NCI-H82 treated with DMSO at 0.1 percent for 48 hours (cell line): ENCODE measurements at regions not wholly inside any gene's neighbourhood (a gene's known extent, or its start where the extent isn't known, plus 50 kb on each side); places are given as distances from the start of the nearest gene placed in this dataset.

Experiments
- DNase-seq: peaks from one replicate; lab custom pipeline; 2025; ENCODE audit not compliant: unreplicated experiment; lab: John Stamatoyannopoulos, UW

DNA sequence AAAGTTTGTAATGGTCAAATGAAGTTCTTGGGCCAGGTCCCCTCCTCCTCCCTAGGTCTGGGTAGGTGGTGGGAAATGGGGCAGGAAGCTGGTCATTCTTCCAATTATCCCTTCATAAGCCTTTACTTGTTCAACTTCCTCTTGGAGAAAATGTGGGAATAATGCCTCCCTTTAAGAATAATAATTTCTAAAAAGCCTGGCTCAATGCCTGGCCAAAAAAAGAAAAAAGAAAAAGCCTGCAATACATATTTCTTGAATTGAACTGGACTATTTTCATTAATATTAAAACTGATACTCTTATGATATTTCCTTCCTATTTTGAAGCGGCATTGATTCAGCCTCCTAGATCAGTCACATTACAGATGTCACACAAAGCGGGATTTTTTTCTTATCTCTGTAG is 600.9 kb downstream of the CCDC171 start:
- no peak for DNase-seq

DNA sequence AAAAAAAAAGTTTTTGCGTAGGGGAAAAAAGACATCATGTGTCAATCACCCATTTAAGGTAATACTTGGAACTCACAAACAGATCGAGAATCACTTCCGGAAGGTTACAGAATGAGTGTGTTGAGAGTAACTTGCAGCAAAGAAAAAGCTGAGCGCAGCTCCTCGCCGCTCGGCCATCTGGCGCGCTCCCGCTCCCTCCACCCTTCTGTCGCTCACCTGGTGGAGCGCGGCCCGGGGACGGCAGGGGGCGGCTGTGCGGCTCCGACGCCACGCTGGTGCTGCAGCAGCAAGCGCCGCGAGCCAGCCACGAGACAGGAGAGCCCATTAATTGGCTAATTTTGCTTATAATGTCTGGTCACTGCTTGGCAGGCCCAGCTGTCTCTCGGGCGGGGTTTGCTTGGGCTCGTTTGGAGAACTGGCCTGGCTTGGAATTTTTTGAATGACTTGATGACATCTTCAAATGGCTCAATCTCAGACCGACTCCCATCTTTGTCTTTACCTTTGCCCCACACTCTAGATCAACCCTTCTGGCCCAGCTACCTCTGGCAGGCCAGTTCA is 601.8 kb downstream of the CCDC171 start:
- peak; percentile 33 for DNase-seq

DNA sequence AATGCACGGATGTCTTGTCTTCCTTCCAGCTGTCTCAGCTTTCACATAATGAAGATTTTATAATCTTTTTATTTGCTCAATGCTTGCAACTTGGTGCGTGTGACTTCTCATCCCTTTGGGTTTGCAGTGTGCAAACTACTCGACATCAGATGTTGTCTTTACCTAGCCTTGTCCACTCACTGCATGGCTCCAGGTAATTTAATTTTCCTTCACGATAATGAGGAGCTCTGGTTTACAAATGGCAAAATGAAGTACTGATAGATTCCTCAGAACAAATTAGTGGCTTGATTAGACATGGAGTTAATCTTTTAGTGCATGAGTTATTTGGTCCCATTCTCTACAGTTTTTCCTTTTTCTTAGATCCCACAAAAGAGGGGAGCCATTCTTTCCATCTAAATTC is 603.0 kb downstream of the CCDC171 start:
- no peak for DNase-seq

DNA sequence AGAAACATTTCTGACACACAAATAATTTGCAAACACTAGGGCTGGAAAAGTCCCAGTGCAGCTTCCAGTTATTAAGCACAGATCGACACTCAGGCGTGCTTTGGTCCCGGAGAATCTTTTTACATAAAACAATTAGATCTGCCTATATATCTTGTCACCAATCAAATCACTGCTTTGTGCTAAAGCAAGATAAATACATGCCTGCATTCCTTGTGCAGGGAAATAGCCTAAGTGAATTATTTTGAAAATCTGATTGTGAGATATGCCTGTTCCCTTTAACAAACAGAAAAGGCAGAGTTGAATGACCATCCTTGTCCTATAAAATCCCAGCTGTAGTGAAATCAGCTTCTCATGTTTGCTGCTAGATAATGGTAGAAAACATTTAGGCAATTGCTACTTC is 604.4 kb downstream of the CCDC171 start:
- DNase-seq, result no peak

DNA sequence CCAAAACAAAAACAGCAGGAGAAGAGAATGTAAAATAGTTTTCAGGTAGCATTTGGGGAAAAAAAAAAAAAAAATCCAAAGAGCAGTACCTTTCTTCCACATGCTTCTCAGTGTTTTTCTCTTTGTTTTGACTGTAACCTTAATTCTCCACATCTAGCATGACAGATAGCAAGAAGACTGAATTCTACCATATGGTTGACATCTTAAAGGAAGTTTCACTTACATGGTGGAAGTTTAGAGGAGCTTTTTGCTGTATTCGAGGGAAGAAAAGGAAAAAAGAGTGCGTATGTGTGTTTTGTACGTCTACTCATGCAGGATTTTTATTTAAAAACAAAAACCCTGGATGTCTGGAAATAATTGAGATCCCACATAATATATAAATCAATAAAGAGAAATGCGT is 604.8 kb downstream of the CCDC171 start:
- DNase-seq, result no peak

DNA sequence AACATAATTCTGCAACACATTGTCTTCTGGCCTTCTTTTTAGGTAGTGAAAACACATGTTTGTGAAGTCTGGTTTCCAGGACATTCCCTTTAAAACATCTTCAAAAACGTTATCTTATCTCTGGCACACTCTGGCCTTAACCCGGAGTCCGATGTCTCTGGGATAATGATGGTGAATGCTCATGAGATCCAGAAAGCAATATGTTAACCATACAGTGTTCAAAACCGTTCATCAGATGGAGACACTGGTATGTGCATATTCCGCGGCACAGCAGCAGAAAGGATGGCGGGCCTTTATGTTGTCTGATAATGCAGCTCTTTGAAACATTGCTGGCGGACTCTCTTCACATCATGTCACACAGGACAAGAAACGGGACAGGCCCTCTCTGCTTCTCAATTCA is 605.2 kb downstream of the CCDC171 start:
- DNase-seq, result no peak

DNA sequence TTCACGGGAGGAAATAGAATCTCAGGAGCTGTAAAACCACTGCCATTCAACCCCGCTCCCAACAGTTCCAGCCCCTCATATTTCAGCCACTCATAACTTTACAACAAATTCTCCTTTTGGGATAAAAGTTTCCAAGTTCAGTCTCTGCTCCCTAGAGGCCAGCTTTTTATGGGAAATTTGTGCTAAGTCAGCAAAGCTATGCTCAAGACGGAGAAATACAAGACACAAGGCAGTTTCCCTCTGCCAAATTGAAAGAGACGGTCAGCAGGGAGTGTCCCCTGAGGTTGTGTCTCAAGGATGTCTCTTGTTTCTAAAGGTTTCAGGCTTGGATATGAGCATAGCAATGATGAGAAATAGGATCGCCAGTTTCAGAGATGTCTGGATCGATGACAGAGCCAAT is 608.6 kb downstream of the CCDC171 start:
- DNase-seq, result no peak

DNA sequence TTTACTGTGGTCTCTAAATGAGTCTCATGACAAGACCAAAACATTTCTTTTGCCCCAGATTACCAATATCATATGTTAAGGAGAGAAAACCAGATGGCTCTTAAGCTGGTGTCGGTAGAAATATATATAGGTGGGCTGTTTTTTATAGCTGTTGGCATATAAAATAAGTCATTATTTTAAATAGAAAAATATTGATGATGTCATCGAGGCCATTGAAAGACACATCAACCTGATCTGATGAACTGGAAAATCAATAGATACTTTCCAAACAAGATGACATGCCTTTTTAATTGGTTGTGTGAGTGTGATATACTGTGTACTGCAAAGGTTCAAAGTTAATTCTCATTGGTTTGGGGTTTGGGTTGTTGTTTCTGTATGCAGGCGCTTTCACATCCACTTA is 617.3 kb downstream of the CCDC171 start:
- DNase-seq, result no peak

DNA sequence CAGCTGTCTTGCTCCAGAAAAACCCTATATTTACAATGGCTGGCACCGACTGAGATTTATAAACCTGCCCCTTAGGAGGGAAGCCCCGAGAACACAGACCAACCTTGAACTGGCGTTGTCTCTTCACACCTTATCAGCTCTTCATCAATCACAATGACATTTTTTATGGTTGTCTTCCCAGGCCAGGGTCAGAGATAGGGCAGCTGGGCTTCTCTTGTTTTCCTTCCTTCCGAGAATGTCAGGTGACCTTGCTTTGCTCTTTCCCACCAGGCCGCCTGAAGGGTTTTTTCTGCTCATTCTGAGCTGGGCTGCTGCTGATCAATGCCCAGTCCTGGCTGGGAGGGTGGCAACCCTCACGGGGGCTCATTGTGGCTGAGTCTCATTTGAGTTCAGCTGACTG is 619.1 kb downstream of the CCDC171 start:
- DNase-seq, result no peak

DNA sequence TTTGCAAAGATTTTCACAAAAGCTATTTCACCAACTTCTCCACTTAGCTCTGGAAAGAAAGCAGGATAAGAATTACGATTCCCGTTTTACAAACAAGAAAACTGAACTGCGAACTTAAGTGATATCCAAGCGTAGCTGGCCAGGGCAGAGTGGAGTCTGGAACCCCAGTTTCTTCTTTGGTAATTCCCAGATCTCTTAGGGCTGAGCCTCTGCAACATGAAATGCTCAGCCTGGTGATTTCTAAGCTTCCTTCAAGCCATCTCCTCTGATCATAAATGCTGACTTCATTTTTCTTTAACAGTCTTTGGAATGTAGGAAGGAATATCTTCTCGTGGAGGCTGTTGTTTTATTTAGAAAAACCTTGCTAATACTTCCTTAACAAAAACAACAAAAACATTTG is 620.0 kb downstream of the CCDC171 start:
- DNase-seq, result no peak

DNA sequence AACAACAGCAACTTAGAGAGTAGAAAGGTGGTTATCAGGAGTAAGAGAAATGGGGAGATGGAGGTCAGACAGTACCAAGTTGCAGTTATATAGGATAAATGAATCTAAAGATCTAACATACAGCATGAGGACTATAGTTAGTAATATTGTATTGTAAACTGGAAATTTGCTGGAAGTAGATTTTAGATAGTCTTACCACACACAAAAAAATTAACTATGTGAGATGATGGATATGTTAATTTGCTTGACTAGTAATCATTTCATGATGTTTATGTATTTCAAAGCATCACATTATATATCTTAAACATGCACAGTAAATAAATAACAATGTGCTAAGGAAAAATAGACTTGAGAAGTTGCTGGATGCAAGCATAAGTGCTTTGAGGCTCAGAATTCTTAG is 622.1 kb downstream of the CCDC171 start:
- no peak for DNase-seq

DNA sequence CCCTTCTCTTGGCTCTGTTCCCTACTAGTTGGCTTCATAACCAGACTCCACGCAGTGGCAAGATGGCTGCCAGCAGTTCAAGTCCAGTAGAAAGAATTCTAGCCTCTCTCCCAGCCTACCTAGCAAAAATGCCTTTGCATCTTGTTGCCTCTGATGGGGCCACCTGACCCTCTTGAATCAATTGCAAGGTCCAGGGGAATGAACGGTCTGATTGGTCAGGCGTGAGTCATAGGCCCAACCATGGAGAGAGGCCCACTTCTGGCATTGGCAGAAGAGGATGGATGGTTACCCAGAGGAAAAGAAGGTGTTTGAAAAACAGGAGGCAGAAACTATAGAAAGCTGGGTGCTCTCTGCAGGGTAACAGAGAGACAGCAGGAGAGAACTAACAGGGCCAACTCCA is 622.6 kb downstream of the CCDC171 start:
- no peak for DNase-seq

DNA sequence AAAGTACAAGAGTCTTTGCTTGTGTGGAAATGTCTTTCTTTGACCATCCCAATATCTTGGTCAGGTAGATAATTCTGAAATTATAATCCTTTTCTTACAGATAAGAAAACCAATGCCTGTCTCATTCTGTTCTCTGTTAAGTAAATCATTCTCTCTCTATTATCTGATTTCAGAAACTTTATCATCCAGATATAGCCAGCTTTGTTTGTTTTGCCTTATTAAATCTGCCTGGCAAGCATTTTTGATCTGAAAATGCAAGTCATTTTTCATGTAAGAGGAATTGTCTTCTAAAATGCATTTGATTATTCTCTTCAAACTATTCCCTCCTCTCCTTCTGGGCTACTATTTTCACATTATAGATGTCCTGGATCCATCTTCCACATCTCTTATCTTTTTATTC is 625.5 kb downstream of the CCDC171 start:
- DNase-seq, result no peak

DNA sequence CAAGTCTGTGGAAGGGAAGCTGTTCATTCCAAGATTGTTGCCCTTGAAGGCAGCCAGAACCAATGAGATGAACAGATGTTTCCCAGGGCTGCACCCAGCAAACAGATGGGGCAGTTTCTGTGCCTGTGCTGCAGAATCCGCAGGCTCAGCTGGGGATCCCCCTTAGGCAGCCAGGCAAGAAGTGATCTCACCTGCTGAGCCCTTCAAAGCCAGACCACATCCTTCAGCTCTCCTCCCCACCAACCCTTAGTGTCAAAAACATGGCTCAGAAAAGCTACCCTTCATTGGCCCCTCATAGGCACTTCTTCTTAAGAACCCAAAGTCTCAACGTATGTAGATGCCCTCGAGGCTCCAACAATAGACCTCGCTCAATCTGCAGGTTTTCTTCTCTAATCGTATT is 626.7 kb downstream of the CCDC171 start:
- no peak for DNase-seq

DNA sequence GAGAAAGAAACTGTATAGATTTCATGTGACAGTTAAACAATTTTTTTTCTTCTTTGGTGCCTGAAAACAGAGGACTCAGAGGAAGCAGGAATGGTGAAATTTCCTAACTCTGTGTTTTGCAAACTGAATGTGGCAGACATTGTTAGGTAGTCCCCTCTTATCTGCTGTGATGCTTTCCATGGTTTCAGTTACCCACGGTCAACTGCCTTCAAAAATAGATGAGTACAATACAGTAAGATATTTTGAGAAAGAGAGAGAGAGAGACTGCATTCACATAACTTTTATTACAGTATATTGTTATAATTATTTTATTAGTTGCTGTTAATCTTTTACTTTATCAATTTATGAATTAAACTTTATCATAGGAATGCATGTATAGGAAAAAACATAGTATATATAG is 627.2 kb downstream of the CCDC171 start:
- DNase-seq, result no peak

DNA sequence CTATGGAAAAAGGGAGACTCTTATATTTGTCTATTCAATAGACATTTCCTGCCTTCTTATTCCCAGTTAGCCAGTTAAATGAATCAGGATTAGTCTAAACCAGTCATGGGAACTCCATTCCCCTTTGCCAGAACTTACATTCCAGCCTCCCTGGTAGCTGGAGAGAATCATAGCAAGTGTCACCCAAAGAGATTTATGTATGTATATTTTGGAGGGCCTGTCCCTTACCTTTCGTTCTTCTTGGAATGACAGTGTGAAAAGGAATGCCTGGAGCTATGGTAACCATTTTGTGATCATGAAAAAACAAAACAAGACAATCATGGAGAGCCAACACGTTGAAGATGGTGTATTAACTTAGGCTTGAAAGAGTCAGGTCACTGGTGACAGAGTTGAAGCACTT is 627.7 kb downstream of the CCDC171 start:
- no peak for DNase-seq

DNA sequence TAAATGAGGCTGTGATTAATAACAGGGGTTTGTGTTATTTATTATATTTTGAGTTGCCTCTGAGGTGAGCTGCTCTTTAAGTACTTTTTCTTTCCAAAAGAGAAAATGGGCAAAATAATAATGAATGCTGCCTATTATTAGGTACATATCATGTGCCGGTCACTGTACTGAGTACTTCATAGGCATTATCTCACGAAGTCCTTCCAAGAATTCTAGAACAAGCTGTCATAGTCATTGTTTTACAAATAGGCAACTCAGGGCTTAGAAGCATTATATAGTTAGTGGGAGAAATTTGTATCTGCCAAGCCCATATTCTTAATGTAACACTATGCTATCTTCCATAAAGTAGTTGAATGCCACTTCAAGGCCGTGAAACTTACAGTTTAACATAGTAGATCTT is 628.7 kb downstream of the CCDC171 start:
- no peak for DNase-seq

DNA sequence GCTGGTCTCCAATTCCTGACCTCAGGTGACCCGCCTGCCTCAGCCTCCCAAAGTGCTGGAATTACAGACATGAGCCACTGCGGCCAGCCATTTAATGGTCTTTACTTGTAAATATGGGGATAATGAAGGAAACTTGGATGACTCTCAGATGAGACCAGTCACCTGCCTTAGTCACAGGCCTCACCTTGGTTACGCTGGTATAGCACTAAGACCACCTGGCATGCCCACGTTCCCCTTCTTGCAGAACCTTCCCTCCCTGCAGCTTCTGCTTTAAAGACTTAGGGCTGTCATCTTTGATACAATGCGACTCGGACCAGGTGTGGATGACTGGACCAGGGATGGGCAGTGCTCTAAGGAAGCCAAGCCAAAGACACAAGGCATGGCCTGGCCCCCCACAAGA is 629.9 kb downstream of the CCDC171 start:
- no peak for DNase-seq

DNA sequence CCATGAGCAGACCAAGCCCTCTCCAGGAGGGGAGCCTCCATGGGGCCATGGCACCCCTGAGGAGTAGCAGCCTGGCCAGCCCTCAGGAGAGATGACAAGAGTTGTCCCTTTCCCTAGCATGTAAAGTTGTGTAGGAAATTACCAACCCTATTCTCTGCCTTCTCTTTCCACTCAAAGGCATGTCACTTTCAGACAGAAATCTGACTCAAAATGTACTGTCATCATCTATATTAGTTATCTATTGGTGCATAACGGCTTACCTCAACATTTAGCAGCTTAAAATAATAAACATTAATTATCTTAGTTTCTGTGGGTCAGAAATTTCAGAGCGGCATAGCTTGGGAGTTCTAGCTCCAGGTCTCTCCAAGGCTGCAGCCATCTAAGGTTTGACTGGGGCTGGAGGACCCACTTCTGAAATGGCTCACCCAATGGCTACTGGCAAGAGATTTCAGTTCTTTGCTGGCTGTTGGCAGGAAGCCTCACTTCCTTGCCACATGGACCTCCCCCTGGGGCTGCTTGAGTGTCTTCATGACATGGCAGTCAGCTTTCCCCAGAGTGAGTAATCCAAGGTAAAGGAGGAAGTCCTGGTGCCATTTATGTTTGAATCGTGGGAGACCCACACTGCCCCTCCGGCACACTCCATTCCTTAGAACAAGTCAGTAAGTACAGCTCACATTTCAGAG is 632.3 kb downstream of the CCDC171 start:
- DNase-seq, result no peak

DNA sequence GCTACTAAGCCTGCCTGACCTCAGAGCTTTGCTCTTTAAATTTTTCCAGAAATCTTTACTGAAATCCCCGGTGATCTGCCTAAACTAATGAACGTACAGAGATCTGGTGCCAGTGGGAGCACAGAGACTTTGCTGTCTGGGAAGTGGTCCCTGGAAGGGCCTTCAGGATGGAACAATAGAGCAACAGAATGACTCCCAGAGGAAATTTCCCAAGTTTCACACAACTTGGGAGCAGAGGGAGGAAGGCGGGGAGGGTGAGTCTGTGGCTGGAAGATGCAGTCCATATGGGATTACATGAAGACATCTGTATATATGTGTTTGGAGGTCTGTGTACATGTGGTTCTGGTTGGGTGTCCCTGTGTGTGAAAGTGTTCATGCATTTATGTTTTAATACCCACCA is 638.3 kb downstream of the CCDC171 start:
- DNase-seq, result no peak

DNA sequence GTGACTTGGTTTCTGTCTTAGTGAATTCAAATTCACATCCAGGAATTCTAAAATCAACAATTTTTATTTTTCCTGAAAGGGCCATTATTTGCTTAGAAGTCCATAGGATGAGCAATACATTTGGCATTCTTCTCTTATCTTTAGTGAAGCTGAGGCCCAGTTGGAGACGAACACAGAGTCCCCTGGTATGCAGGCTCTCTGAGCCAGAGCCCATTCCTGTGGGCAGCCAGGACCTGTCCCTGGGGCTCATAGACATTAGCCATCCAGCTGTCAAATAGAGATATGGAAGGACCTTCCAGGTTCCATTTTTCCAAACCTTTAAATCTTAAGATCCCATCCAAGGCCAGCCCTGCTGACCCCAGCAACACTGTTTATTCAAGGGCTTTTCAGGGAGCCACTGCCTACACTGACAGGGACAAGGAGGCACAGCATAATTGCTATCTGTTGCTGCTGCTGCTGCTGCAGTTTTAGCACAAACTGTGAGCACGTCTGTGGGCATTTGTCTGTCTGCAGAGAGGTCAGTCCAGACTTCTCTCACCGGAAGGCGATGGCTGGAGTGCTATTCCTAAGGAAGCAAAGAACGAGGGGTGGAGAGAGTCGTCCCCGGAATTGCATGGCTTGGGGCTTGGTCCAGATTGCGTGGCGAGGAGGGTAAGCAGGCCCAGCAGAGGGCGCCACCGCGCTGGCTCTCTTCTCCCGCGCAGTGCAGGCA is 639.0 kb downstream of the CCDC171 start:
- no peak for DNase-seq

DNA sequence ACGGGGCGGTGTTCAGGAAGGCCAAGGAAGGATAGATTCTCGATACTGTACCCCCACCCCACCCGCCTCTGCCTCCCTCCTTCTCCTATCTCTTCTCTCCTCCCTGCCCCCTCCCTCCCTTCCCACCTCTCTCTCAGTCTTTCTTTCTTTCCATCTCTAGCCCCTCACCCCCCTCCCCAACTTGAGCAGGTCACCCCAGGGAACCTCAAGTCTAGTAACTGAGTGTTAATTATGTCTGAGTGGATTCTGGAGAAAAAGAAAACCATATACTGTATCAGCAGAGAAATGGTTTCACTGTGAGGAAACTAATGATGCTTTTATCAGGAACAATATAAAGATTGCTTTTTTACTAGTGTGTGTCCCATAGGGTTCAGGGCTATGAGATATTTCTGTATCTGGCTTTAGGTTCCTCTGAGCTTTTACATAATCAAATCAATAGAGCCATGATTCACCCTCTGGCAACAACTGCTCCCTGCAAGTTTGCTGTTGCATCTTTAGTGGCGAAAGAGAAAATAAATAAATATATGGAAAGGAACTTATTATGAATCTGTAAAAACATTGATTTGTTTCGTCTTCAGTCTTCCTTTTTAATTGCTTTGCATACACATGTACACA is 639.7 kb downstream of the CCDC171 start:
- no peak for DNase-seq
